ENCODE measurements at regions not wholly inside any gene's neighbourhood (a gene's known extent, or its start where the extent isn't known, plus 50 kb on each side); places are given as distances from the start of the nearest gene placed in this dataset.

DNA sequence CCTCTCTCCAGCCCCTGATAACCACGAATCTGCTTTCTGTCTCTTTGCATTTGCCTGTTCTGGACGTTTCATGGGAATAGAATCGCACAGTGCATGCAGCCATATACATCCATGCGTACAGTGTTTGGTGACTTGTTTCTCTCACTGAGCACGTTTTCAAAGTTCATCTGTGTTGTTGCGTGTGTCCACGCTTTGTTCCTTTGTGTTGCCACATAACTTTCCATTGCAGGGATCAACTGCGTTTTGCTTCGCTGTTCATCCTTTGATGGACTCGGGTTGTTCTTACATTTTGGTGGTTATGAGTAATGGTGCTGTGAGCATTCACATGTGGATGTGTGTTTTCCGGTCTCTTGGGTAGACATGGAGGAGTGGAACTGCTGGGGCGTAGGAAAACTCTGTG, 56.4 kb upstream of the TAMM41 start:
- H3K27ac Mint-ChIP-seq: no peak overlapping the region
- intact Hi-C loops (cut with micrococcal nuclease): no loop called here
- no peaks in the 10 kb centered on the region for H3K36me3 Mint-ChIP-seq (ENCODE audit: low read depth)

GRCh38 chr3:11903447-11903846, 56.8 kb upstream of the TAMM41 start:
- POLR2A ChIA-PET: no interaction called here
- TF ChIP-seq, protein P1, sequence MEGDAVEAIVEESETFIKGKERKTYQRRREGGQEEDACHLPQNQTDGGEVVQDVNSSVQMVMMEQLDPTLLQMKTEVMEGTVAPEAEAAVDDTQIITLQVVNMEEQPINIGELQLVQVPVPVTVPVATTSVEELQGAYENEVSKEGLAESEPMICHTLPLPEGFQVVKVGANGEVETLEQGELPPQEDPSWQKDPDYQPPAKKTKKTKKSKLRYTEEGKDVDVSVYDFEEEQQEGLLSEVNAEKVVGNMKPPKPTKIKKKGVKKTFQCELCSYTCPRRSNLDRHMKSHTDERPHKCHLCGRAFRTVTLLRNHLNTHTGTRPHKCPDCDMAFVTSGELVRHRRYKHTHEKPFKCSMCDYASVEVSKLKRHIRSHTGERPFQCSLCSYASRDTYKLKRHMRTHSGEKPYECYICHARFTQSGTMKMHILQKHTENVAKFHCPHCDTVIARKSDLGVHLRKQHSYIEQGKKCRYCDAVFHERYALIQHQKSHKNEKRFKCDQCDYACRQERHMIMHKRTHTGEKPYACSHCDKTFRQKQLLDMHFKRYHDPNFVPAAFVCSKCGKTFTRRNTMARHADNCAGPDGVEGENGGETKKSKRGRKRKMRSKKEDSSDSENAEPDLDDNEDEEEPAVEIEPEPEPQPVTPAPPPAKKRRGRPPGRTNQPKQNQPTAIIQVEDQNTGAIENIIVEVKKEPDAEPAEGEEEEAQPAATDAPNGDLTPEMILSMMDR (IDR thresholded peaks at IDR 0.05): no peak
- no peaks in the 10 kb centered on the region for H3K9me3 Mint-ChIP-seq
- CTCF ChIA-PET: no interaction called here
- no peaks in the 10 kb centered on the region for H3K27me3 Mint-ChIP-seq
- H3K4me1 Mint-ChIP-seq (ENCODE audit: low read depth): no peaks in the 10 kb centered on the region
- DNase-seq (no peak), ATAC-seq (no peak)
- H3K27ac Mint-ChIP-seq: no peak overlapping the region
- H3K4me3 Mint-ChIP-seq: no peak overlapping the region
- intact Hi-C loops (cut with micrococcal nuclease): no loop called here
- H3K36me3 Mint-ChIP-seq (ENCODE audit: low read depth): no peaks in the 10 kb centered on the region

More for the DNA sequence above, 56.4 kb upstream of the TAMM41 start:
- TF ChIP-seq, protein P1 (IDR thresholded peaks at IDR 0.05): no peak
- no peak for DNase-seq
- POLR2A ChIA-PET: no interaction called here
- H3K27me3 Mint-ChIP-seq: no peaks in the 10 kb centered on the region
- CTCF ChIA-PET: no interaction called here
- H3K9me3 Mint-ChIP-seq: no peaks in the 10 kb centered on the region
- no peak overlapping the region for H3K4me3 Mint-ChIP-seq
- no peaks in the 10 kb centered on the region for H3K4me1 Mint-ChIP-seq (ENCODE audit: low read depth)
- no peak for ATAC-seq

GRCh38 chr3:11904157-11904556, 57.5 kb upstream of the TAMM41 start:
- ATAC-seq: no peak
- no peaks in the 10 kb centered on the region for H3K27me3 Mint-ChIP-seq
- POLR2A ChIA-PET: no interaction called here
- H3K36me3 Mint-ChIP-seq (ENCODE audit: low read depth): no peaks in the 10 kb centered on the region
- intact Hi-C loops (cut with micrococcal nuclease): no loop called here
- CTCF ChIA-PET: no interaction called here
- TF ChIP-seq, protein P1 (IDR thresholded peaks at IDR 0.05): no peak
- no peaks in the 10 kb centered on the region for H3K4me1 Mint-ChIP-seq (ENCODE audit: low read depth)
- H3K27ac Mint-ChIP-seq: no peak overlapping the region
- no peak for DNase-seq
- no peaks in the 10 kb centered on the region for H3K9me3 Mint-ChIP-seq
- no peak overlapping the region for H3K4me3 Mint-ChIP-seq

GRCh38 chr3:11906407-11906806, 59.7 kb upstream of the TAMM41 start:
- Mint-ChIP-seq H3K4me1 (ENCODE audit: low read depth) (no peaks in the 10 kb centered on the region), H3K9me3 (no peaks in the 10 kb centered on the region), H3K27ac (no peak overlapping the region), H3K4me3 (no peak overlapping the region), H3K27me3 (no peaks in the 10 kb centered on the region), H3K36me3 (ENCODE audit: low read depth) (no peaks in the 10 kb centered on the region)
- DNase-seq: no peak
- POLR2A ChIA-PET: no interaction called here
- intact Hi-C loops (cut with micrococcal nuclease): no loop called here
- no peak for ATAC-seq
- TF ChIP-seq, protein P1 (IDR thresholded peaks at IDR 0.05): no peak
- CTCF ChIA-PET: no interaction called here

DNA sequence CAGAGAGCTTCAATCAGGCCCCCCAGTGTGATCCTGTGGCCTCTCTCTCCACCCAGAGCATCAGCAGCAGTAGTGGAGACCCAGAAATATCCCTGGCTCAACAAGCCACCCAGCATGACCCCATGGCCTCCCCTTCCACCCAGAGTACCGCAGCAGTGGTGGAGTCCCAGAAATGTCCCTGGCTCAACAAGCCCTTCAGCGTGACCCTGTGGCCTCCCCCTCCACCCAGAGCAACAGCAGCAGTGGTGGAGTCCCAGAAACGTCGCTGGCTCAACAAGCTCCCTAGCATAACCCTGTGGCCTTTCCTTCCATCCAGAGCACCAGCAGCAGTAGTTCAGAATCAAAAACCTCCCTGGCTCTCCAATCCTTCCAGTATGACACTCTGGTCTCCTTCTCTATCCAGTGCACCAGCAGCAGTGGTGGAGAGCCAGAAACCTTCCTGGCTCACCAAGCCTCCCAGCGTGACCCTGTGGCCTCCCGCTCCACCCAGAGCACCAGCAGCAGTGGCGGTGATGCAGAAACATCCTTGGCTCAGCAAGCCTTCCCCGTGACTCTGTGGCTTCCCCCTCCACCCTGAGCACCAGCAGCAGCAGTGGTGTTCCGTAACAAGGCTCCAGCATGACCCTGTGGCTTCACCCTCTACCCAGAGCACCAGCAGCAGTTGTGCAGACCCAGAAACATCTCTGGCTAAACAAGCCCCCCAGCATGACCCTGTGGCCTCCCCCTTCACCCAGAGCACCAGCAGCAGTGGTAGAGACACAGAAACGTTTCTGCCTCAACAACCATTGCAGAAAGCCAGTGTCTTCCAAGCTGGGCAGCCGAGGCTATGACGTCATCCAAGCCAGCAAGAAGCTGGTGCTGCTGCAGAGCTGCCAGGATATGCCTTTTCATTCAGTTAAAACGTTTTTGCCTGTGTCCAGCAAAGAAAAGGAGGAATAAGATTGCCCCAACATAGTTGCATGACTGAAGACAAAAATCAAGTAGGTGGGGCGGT, 61.3 kb upstream of the TAMM41 start:
- POLR2A ChIA-PET: no interaction called here
- ATAC-seq (no peak), DNase-seq (no peak)
- CTCF ChIA-PET: no interaction called here
- intact Hi-C loops (cut with micrococcal nuclease): no loop called here
- no peak overlapping the region for H3K4me3 Mint-ChIP-seq
- no peaks in the 10 kb centered on the region for H3K9me3 Mint-ChIP-seq
- H3K36me3 Mint-ChIP-seq (ENCODE audit: low read depth): no peaks in the 10 kb centered on the region
- H3K27ac Mint-ChIP-seq: no peak overlapping the region
- no peaks in the 10 kb centered on the region for H3K27me3 Mint-ChIP-seq
- TF ChIP-seq, protein P1 (IDR thresholded peaks at IDR 0.05): no peak
- no peaks in the 10 kb centered on the region for H3K4me1 Mint-ChIP-seq (ENCODE audit: low read depth)

Data from activated CD8-positive, alpha-beta T cell treated with anti-CD3 and anti-CD28 coated beads for 36 hours (primary cell).